HEK293 (cell line): ENCODE measurements at regions not wholly inside any gene's neighbourhood (a gene's known extent, or its start where the extent isn't known, plus 50 kb on each side); places are given as distances from the start of the nearest gene placed in this dataset.

Experiments
- KLF1 ChIP-seq: fragments of 450-650 bp; formaldehyde crosslinking; IDR thresholded peaks from 2 replicates; pipeline ENCODE4 v1.5.1; 2016; ENCODE audit warnings: missing biosample characterization, missing genetic modification characterization
- SP2 ChIP-seq: fragments of 450-650 bp; formaldehyde crosslinking; IDR thresholded peaks from 2 replicates; pipeline ENCODE4 v1.5.1; 2016; ENCODE audit warnings: missing biosample characterization, missing genetic modification characterization
- TCF7L2 ChIP-seq: IDR thresholded peaks from 2 replicates; pipeline ENCODE4 v1.6.1; 2011; ENCODE audit warnings: low read depth, mild to moderate bottlenecking, inconsistent platforms, low read length, moderate library complexity, borderline replicate concordance
- ZBTB20 ChIP-seq: fragments of 450-650 bp; formaldehyde crosslinking; IDR thresholded peaks from 2 replicates; pipeline ENCODE4 v1.5.1; 2016; ENCODE audit warnings: missing biosample characterization, missing genetic modification characterization
- ZBTB21 ChIP-seq: fragments of 450-650 bp; formaldehyde crosslinking; IDR thresholded peaks from 2 replicates; pipeline ENCODE4 v1.5.1; 2017; ENCODE audit warnings: missing biosample characterization, missing genetic modification characterization
- ZNF10 ChIP-seq: fragments of 450-650 bp; formaldehyde crosslinking; IDR thresholded peaks from 2 replicates; pipeline ENCODE4 v1.5.1; 2017; ENCODE audit warnings: missing biosample characterization, missing genetic modification characterization
- ZNF121 ChIP-seq: fragments of 450-650 bp; formaldehyde crosslinking; IDR thresholded peaks from 2 replicates; pipeline ENCODE4 v1.5.1; 2016; ENCODE audit warnings: missing biosample characterization, missing genetic modification characterization
- ZNF302 ChIP-seq: fragments of 450-650 bp; formaldehyde crosslinking; IDR thresholded peaks from 2 replicates; pipeline ENCODE4 v1.5.1; 2016; ENCODE audit warnings: missing biosample characterization, missing genetic modification characterization, low read depth
- ZNF324 ChIP-seq: fragments of 450-650 bp; formaldehyde crosslinking; IDR thresholded peaks from 2 replicates; pipeline ENCODE4 v1.5.1; 2016; ENCODE audit warnings: missing biosample characterization, missing genetic modification characterization
- ZNF341 ChIP-seq: fragments of 450-650 bp; formaldehyde crosslinking; IDR thresholded peaks from 2 replicates; pipeline ENCODE4; 2016; ENCODE audit warnings: low read depth, missing biosample characterization, missing genetic modification characterization
- ZNF350 ChIP-seq: fragments of 450-650 bp; formaldehyde crosslinking; IDR thresholded peaks from 2 replicates; pipeline ENCODE4 v1.5.0; 2017; ENCODE audit warnings: missing biosample characterization, mild to moderate bottlenecking, missing genetic modification characterization
- ZNF510 ChIP-seq: fragments of 450-650 bp; formaldehyde crosslinking; IDR thresholded peaks from 2 replicates; pipeline ENCODE4 v1.5.1; 2018; ENCODE audit warnings: mild to moderate bottlenecking, missing genetic modification characterization, missing biosample characterization; ENCODE audit not compliant: insufficient replicate concordance
- ZNF549 ChIP-seq: fragments of 450-650 bp; IDR thresholded peaks from 2 replicates; pipeline ENCODE4 v1.5.1; 2018; ENCODE audit warnings: missing biosample characterization, missing genetic modification characterization, mild to moderate bottlenecking, inconsistent platforms, moderate library complexity
- TF ChIP-seq, protein P1 (sequence below): fragments of 450-650 bp; formaldehyde crosslinking; IDR thresholded peaks from 2 replicates; pipeline ENCODE4 v1.5.1; 2016; ENCODE audit warnings: missing biosample characterization, missing genetic modification characterization

DNA sequence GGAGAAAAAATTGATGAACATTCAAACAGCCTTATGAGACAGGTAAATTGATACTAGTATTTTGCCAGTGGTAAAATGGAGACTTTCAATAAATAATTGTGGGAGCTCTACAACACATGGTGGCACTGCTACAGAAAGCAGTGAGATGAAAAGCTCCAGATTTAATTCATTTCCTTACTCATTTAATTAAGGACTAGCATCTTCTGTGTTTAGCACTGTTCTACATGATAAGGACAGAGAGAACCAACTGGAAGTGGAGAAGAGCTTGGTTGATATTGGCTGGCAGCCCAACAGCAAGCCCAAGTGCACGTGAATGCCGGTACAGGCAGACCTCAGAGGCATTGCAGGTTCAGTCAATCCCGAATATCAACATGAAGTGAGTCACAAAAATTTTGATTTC is 470.4 kb upstream of the MYT1L start:
- TF ChIP-seq, protein P1, sequence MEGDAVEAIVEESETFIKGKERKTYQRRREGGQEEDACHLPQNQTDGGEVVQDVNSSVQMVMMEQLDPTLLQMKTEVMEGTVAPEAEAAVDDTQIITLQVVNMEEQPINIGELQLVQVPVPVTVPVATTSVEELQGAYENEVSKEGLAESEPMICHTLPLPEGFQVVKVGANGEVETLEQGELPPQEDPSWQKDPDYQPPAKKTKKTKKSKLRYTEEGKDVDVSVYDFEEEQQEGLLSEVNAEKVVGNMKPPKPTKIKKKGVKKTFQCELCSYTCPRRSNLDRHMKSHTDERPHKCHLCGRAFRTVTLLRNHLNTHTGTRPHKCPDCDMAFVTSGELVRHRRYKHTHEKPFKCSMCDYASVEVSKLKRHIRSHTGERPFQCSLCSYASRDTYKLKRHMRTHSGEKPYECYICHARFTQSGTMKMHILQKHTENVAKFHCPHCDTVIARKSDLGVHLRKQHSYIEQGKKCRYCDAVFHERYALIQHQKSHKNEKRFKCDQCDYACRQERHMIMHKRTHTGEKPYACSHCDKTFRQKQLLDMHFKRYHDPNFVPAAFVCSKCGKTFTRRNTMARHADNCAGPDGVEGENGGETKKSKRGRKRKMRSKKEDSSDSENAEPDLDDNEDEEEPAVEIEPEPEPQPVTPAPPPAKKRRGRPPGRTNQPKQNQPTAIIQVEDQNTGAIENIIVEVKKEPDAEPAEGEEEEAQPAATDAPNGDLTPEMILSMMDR (tag by site-specific recombination): no peak
- TF ChIP-seq ZNF350 (tag by site-specific recombination) (no peak), TCF7L2 (no peak), ZNF549 (no peak), ZNF10 (tag by site-specific recombination) (no peak), ZNF121 (tag by site-specific recombination) (no peak), ZNF510 (tag by site-specific recombination) (no peak), ZNF302 (no peak), SP2 (tag by site-specific recombination) (no peak), ZNF324 (tag by site-specific recombination) (no peak), ZNF341 (no peak), KLF1 (no peak), ZBTB20 (tag by site-specific recombination) (no peak), ZBTB21 (tag by site-specific recombination) (no peak)
